H1 (cell line): ENCODE measurements at regions not wholly inside any gene's neighbourhood (a gene's known extent, or its start where the extent isn't known, plus 50 kb on each side); places are given as distances from the start of the nearest gene placed in this dataset.

ENCODE experiments used
- CBX8 ChIP-seq: fragments of 300-800, 300-1000 bp; sonication (generic); IDR thresholded peaks from 2 replicates; pipeline ENCODE4 v1.7.1; 2016; ENCODE audit warnings: low read depth, low read length, borderline replicate concordance
- CREB1 ChIP-seq: IDR thresholded peaks from 2 replicates; pipeline ENCODE4 v1.6.1; 2012; ENCODE audit warnings: inconsistent platforms
- E2F6 ChIP-seq: IDR thresholded peaks from 2 replicates; pipeline ENCODE4 v1.6.1; 2012; ENCODE audit warnings: inconsistent platforms
- EGR1 ChIP-seq: IDR thresholded peaks from 2 replicates; pipeline ENCODE4 v1.6.1; 2011; ENCODE audit warnings: low read depth, low read length, borderline replicate concordance
- HDAC6 ChIP-seq: IDR thresholded peaks from one replicate; pipeline ENCODE4 v1.7.1; 2012; ENCODE audit warnings: low read depth, mild to moderate bottlenecking, inconsistent platforms, low read length, moderate library complexity
- JUND ChIP-seq: IDR thresholded peaks from 2 replicates; pipeline ENCODE4 v1.6.1; 2011; ENCODE audit warnings: mild to moderate bottlenecking, improper control_type of control experiment, low read length
- KDM4A ChIP-seq: IDR thresholded peaks from one replicate; pipeline ENCODE4 v1.7.1; 2012; ENCODE audit warnings: low read depth, mild to moderate bottlenecking, moderate library complexity, low read length, inconsistent platforms; ENCODE audit not compliant: severe bottlenecking
- MAFK ChIP-seq: IDR thresholded peaks from 2 replicates; pipeline ENCODE4 v1.6.1; 2012; ENCODE audit warnings: low read depth, mild to moderate bottlenecking, improper control_type of control experiment, low read length
- NANOG ChIP-seq: IDR thresholded peaks from 2 replicates; pipeline ENCODE4 v1.6.1; 2011; ENCODE audit warnings: low read length, low read depth, mild to moderate bottlenecking, inconsistent platforms; ENCODE audit not compliant: insufficient read depth, poor library complexity, severe bottlenecking
- POLR2A ChIP-seq, 2 experiments: IDR thresholded peaks; 1 replicate in 1 of 2; 2 replicates in 1 of 2; pipeline ENCODE4 v1.6.1; 2011; ENCODE audit warnings: low read depth in 2 of 2, low read length in 2 of 2, mild to moderate bottlenecking in 2 of 2; ENCODE audit errors: control extremely low read depth in 1 of 2
- POLR2AphosphoS5 ChIP-seq: IDR thresholded peaks from 2 replicates; pipeline ENCODE4 v1.6.1; 2011; ENCODE audit warnings: low read depth, low read length
- POU5F1 ChIP-seq: IDR thresholded peaks from 2 replicates; pipeline ENCODE4 v1.6.1; 2011; ENCODE audit warnings: low read depth, mild to moderate bottlenecking, low read length, moderate library complexity
- TF ChIP-seq, protein P1 (sequence below): fragments of 300-600 bp; sonication (generic); IDR thresholded peaks from 2 replicates; pipeline ENCODE4 v1.7.1; 2012; ENCODE audit warnings: low read length, moderate library complexity, mild to moderate bottlenecking, inconsistent platforms; ENCODE audit not compliant: insufficient replicate concordance

GRCh38 chr16:62625326-62625725 is 589.1 kb upstream of the CDH8 start (continued):
- TF ChIP-seq, protein P1, sequence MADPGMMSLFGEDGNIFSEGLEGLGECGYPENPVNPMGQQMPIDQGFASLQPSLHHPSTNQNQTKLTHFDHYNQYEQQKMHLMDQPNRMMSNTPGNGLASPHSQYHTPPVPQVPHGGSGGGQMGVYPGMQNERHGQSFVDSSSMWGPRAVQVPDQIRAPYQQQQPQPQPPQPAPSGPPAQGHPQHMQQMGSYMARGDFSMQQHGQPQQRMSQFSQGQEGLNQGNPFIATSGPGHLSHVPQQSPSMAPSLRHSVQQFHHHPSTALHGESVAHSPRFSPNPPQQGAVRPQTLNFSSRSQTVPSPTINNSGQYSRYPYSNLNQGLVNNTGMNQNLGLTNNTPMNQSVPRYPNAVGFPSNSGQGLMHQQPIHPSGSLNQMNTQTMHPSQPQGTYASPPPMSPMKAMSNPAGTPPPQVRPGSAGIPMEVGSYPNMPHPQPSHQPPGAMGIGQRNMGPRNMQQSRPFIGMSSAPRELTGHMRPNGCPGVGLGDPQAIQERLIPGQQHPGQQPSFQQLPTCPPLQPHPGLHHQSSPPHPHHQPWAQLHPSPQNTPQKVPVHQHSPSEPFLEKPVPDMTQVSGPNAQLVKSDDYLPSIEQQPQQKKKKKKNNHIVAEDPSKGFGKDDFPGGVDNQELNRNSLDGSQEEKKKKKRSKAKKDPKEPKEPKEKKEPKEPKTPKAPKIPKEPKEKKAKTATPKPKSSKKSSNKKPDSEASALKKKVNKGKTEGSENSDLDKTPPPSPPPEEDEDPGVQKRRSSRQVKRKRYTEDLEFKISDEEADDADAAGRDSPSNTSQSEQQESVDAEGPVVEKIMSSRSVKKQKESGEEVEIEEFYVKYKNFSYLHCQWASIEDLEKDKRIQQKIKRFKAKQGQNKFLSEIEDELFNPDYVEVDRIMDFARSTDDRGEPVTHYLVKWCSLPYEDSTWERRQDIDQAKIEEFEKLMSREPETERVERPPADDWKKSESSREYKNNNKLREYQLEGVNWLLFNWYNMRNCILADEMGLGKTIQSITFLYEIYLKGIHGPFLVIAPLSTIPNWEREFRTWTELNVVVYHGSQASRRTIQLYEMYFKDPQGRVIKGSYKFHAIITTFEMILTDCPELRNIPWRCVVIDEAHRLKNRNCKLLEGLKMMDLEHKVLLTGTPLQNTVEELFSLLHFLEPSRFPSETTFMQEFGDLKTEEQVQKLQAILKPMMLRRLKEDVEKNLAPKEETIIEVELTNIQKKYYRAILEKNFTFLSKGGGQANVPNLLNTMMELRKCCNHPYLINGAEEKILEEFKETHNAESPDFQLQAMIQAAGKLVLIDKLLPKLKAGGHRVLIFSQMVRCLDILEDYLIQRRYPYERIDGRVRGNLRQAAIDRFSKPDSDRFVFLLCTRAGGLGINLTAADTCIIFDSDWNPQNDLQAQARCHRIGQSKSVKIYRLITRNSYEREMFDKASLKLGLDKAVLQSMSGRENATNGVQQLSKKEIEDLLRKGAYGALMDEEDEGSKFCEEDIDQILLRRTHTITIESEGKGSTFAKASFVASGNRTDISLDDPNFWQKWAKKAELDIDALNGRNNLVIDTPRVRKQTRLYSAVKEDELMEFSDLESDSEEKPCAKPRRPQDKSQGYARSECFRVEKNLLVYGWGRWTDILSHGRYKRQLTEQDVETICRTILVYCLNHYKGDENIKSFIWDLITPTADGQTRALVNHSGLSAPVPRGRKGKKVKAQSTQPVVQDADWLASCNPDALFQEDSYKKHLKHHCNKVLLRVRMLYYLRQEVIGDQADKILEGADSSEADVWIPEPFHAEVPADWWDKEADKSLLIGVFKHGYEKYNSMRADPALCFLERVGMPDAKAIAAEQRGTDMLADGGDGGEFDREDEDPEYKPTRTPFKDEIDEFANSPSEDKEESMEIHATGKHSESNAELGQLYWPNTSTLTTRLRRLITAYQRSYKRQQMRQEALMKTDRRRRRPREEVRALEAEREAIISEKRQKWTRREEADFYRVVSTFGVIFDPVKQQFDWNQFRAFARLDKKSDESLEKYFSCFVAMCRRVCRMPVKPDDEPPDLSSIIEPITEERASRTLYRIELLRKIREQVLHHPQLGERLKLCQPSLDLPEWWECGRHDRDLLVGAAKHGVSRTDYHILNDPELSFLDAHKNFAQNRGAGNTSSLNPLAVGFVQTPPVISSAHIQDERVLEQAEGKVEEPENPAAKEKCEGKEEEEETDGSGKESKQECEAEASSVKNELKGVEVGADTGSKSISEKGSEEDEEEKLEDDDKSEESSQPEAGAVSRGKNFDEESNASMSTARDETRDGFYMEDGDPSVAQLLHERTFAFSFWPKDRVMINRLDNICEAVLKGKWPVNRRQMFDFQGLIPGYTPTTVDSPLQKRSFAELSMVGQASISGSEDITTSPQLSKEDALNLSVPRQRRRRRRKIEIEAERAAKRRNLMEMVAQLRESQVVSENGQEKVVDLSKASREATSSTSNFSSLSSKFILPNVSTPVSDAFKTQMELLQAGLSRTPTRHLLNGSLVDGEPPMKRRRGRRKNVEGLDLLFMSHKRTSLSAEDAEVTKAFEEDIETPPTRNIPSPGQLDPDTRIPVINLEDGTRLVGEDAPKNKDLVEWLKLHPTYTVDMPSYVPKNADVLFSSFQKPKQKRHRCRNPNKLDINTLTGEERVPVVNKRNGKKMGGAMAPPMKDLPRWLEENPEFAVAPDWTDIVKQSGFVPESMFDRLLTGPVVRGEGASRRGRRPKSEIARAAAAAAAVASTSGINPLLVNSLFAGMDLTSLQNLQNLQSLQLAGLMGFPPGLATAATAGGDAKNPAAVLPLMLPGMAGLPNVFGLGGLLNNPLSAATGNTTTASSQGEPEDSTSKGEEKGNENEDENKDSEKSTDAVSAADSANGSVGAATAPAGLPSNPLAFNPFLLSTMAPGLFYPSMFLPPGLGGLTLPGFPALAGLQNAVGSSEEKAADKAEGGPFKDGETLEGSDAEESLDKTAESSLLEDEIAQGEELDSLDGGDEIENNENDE = no peak
- no peak for TF ChIP-seq KDM4A
- no peak for TF ChIP-seq HDAC6
- no peak for TF ChIP-seq MAFK
- no peak for TF ChIP-seq POLR2AphosphoS5
- TF ChIP-seq JUND = no peak
- TF ChIP-seq CBX8 = no peak
- no peak for TF ChIP-seq EGR1
- no peak for TF ChIP-seq NANOG
- TF ChIP-seq CREB1 = no peak
- no peak for TF ChIP-seq E2F6
- TF ChIP-seq POLR2A (IDR thresholded peaks at IDR 0.05; ENCODE audit: control extremely low read depth in 1 of 2, low read depth in 2 of 2, low read length in 2 of 2) = no peak
- no peak for TF ChIP-seq POU5F1
